GM19025 (cell line): ENCODE measurements at regions not wholly inside any gene's neighbourhood (a gene's known extent, or its start where the extent isn't known, plus 50 kb on each side); places are given as distances from the start of the nearest gene placed in this dataset.
"Not testable (repeated sequence)": the region's sequence is repeated elsewhere in the genome, so short reads cannot be mapped to it uniquely, and the experiment has no call there.

Experiments
- ATAC-seq: cut with Tn5 transposase; IDR thresholded peaks from one replicate; pipeline ENCODE4 v1.9.1; 2021; ENCODE audit warnings: mild to moderate bottlenecking, low read depth, moderate library complexity; ENCODE audit not compliant: unreplicated experiment

- ATAC-seq: not testable (repeated sequence)
Measured at GRCh38 chr7:6882321-6882721, 56.2 kb upstream of the CCZ1B start.

DNA sequence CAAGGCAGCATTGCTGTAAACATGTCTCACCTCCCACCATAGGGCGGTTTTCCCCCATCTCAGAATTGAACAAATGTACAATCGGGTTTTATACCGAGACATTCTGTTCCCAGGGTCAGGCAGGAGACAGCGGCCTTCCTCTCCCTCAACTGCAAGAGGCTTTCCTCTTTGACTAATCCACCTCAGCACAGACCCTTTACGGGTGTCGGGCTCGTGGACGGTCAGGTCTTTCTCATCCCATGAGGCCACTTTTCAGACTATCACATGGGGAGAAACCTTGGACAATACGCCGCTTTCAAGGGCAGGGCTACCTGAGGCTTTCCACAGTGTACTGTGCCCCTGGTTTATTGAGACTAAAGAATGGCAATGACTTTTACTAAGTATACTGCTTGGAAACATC lies 57.7 kb upstream of the CCZ1B start:
- not testable (repeated sequence) for ATAC-seq

DNA sequence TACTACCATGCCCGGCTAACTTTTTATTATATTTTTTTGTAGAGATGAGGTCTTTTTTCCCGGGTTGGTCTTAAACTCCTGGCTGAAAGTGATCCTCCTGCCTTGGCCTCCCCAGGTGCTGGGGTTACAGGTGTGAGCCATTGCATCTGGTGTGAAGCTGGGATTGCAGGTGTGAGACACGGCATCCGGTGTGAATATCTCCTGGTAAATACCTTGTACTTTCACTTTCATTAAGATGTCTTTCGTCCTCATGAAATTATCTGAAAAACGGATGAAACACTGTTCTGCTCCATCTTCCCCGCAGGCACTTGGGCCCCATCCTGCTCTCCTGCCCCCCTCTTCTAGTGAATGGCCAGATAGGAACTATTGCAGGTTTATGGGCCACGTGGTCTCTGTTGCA lies 60.1 kb upstream of the CCZ1B start:
- ATAC-seq: no peak

GRCh38 chr7:6888267-6889045 lies 62.4 kb upstream of the CCZ1B start:
- not testable (repeated sequence) for ATAC-seq

DNA sequence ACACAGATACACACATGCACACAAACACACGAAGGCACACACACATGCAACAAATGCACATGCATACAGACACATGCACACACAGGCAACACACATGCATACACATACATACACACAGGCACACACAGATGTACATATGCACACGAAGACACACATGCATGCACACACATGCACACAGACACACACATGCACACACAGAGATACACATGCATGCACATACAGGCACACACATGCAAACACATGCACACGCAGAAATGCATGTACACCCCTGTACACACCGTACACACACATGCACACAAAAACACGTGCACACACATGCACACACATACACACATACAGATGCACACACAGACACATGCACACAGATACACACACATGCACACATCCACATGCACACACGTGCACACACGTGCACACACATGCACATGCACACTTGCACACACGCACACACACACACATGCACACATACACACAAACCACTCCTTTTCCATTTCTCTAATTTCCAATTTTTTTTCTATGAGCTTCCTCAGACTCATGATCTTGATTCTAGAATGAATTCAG lies 63.3 kb upstream of the CCZ1B start:
- ATAC-seq: no peak

DNA sequence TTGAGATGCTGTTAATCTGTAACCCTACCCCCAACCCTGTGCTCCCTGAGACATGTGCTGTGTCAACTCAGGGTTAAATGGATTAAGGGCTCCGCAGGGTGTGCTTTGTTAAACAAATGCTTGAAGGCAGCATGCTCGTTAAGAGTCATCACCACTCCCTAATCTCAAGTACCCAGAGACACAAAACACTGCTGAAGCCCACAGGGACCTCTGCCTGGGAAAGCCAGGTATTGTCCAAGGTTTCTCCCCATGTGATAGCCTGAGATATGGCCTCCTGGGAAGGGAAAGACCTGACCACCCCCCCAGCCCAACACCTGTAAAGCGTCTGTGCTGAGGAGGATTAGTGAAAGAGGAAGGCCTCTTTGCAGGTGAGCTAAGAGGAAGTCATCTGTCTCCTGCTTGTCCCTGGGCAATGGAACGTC lies 76.0 kb upstream of the CCZ1B start:
- not testable (repeated sequence) for ATAC-seq

DNA sequence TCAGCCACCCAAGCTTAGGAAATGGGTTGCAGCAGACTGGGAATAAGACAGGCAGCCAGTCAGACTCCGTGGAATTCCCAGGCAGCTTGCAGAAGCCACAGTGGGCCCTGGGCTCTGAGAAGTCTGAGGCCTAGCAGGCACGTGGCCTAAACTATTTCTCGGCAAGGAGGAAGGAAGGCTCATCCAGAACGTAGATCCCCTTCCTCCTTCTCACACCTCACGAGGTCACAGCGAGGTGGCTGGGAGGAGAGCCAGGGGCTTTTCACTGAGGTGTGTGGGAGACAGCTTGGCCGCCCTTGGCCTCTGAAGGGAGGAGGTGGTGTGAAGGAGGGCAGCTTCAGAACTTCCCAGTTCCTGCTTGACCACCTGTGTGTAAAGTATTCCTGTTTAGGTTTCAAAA lies 77.2 kb upstream of the CCZ1B start:
- not testable (repeated sequence) for ATAC-seq

DNA sequence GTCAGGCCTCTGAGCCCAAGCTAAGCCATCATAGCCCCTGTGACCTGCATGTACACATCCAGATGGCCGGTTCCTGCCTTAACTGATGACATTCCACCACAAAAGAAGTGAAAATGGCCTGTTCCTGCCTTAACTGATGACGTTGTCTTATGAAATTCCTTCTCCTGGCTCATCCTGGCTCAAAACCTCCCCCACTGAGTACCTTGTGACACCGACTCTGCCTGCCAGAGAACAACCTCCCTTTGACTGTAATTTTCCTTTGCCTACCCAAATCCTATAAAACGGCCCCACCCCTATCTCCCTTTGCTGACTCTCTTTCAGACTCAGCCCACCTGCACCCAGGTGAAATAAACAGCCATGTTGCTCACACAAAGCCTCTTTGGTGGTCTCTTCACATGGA lies 77.7 kb upstream of the CCZ1B start:
- ATAC-seq: not testable (repeated sequence)

DNA sequence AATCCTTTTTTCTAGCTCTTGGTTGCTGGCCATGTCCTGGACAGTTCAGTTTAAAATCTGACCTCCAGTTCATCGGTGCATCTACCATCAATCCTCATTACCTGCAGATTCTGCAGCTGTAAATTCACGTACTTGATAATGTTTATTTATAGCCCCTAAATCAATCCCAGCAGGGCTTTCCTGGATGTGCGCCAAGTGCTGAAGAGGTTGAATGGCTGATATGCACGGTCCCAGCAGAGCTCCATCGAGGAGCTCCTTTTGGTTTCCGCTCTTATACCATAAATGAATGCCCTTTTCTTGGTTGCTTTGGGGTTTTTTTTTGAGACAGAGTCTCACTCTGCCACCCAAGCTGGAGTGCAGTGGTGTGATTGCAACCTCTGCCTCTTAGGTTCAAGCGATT lies 91.2 kb upstream of the CCZ1B start:
- no peak for ATAC-seq

DNA sequence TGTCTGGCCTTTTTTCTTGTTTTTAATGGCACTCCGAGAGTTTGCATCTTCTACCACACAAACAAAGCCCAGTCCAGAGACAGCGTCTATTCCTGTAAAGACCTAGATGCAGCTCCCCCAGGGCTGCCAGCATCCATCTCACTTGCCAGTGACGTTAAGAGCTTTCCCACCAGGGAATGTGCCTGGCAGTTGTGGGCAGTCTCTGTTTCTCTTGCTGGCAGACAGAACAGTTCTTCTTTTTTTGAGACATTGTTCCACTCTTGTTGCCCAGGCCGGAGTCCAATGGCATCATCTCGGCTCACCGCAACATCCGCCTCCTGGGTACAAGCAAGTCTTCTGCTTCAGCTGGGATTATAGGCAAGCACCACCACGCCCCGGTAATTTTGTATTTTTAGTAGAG lies 93.1 kb upstream of the CCZ1B start:
- ATAC-seq: not testable (repeated sequence)

- not testable (repeated sequence) for ATAC-seq
Measured at GRCh38 chr7:6924523-6924922, 98.4 kb upstream of the CCZ1B start.

GRCh38 chr7:6926193-6927174 lies 100.4 kb upstream of the CCZ1B start:
- not testable (repeated sequence) for ATAC-seq

DNA sequence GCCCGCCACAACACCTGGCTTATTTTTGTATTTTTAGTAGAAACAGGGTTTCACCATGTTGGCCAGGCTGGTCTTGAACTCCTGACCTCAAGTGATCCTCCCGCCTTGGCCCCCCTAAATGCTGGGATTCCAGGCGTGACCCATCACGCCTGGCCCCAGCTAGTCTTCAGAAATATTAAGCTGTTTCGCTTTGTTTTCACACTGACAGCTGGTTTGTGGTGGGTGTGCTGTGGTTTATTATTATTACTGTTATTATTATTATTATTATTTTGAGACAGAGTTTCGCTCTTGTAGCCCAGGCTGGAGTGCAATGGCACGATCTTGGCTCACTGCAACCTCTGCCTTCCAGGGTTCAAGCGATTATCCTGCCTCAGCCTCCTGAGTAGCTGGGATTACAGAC lies 101.6 kb upstream of the CCZ1B start:
- not testable (repeated sequence) for ATAC-seq

DNA sequence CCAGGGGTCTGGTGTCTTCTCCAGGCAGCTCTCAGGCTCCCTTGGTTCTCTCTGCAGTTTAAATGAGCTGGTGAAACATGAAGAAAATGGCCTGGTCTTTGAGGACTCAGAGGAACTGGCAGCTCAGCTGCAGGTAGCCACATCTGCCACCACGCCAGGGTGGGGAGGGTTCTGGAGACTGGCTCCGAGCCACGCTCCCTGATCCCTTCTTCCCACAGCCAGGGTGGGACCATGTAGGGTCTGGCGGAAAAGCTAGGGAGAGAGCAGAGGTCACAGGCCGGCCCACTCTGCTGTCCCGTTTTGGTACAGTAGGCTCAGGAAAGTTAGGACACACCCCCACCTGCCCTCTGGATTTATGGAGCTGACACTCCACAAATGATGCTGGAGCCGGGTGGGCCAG lies 103.5 kb upstream of the CCZ1B start:
- ATAC-seq: not testable (repeated sequence)

- ATAC-seq: not testable (repeated sequence)
Measured at GRCh38 chr7:6930081-6930635, 104.1 kb upstream of the CCZ1B start.

GRCh38 chr7:6930787-6931186 lies 104.7 kb upstream of the CCZ1B start:
- ATAC-seq: not testable (repeated sequence)

- ATAC-seq: not testable (repeated sequence)
Measured at GRCh38 chr7:6931456-6931855, 105.4 kb upstream of the CCZ1B start.

DNA sequence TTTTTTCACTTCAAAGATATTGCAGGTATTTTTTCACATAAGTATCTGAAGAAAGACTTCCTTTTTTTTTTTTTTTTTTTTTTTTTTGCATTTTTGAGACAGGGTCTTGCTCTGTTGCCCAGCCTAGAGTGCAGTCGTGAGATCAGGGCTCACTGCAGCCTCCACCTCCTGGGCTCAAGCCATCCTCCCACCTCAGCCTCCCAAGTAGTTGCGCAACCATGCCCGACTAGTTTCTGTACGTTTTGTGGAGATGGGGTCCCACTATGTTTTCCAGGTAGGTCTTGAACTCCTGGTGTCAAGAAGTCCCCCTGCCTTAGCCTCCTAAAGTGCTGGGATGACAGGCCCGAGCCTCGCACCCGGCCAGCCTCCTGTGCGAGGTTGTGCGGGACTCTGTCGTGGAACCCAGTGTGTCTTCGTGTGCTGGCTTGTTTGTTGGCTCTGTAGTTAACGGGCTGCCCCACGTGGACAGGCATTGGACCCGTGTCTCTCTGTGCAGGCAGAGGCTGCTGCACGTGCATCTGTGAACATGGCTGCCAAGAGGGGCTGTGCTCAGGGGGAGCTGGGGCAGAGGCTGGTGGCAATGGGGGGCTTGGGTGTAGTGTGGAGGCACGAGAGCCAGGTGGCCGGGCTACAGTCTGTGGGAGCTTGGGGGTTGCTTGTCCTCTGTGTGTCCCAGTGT lies 108.0 kb upstream of the CCZ1B start:
- ATAC-seq: not testable (repeated sequence)

DNA sequence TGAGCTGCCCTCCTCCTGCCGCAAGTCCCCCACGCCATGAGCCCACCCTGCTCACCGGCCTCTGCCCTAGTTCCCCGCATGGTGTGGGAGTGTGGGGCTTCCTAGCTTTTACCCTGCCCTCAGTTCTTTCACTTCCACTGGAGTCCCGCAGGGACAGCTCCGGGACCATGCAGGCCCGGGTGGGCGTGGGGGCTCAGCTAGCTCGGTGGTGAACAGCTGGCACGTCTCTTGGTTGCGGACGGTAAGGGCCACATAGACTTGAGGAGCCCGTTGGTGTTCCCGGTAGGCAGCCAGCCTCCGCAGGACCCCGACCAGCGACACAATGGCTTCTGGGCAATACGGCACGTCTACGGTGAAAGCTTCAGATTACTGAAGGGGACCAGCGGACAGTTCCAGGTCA lies 108.9 kb upstream of the CCZ1B start:
- ATAC-seq: no peak

DNA sequence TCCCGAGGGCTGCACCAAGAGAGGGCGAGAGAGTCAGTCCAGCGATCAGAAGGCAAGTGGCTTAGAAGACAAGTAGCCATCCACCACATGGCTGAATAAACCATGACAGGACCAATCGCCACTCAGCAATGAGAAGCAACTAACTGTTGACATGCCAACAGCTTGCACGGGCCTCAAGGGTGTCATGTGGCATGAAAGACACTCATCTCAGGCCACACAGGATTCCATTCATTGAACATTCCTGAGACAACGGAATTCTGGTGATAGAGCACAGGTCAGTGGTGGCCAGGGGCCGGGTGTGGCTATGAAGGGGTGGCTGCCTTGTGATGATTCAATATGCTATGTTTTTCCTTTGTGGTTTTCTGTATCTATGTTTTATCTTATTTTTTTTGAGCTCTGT lies 110.6 kb upstream of the CCZ1B start:
- not testable (repeated sequence) for ATAC-seq
